ENCODE measurements at regions not wholly inside any gene's neighbourhood (a gene's known extent, or its start where the extent isn't known, plus 50 kb on each side); places are given as distances from the start of the nearest gene placed in this dataset.

GRCh38 chr3:104586344-104586743 lies 780.4 kb upstream of the ALCAM start:
- TF ChIP-seq MAZ (IDR thresholded peaks at IDR 0.05; ENCODE audit: borderline replicate concordance, low read depth, low read length) (no peak), RFX5 (IDR thresholded peaks at IDR 0.05) (no peak), EHF (CRISPR knock-in tag; IDR thresholded peaks at IDR 0.05) (no peak), POLR2A (IDR thresholded peaks at IDR 0.05; ENCODE audit: low read length) (no peak)
- POLR2A ChIA-PET = no interaction called here
- DNase-seq (ENCODE audit: low read depth in 1 of 2, low spot score in 1 of 2) (no peak), FAIRE-seq (no peak), ATAC-seq (no peak)
- CTCF ChIA-PET = no interaction called here
- Histone ChIP-seq H3K27ac (no peak overlapping the region), H3K4me1 (no peaks in the 10 kb centered on the region), H3K4me3 (no peak overlapping the region), H3K4me2 (no peak overlapping the region), H3K9me3 (no peaks in the 10 kb centered on the region)

- CTCF ChIA-PET = interaction anchor here (1.3 kb wide), 1 partner anchor 9 kb away, joined by 3 read pairs; no protein-coding TSS in a partner anchor
- ATAC-seq (no peak), DNase-seq (ENCODE audit: low read depth in 1 of 2, low spot score in 1 of 2) (no peak), FAIRE-seq (no peak)
- no peak for TF ChIP-seq RFX5 (IDR thresholded peaks at IDR 0.05)
- TF ChIP-seq NPAS2 (CRISPR knock-in tag; IDR thresholded peaks at IDR 0.05; ENCODE audit: borderline replicate concordance) = no peak
- TF ChIP-seq JUN (IDR thresholded peaks at IDR 0.05) = no peak
- no peak for TF ChIP-seq SMC3 (IDR thresholded peaks at IDR 0.05)
- TF ChIP-seq BHLHE40 (IDR thresholded peaks at IDR 0.05; ENCODE audit: low read depth, low read length) = no peak
- no peak for TF ChIP-seq CHD4 (IDR thresholded peaks at IDR 0.05; ENCODE audit: borderline replicate concordance)
- TF ChIP-seq KDM1A (IDR thresholded peaks at IDR 0.05; ENCODE audit: low read depth) = no peak
- no peak for TF ChIP-seq EHMT2 (IDR thresholded peaks at IDR 0.05; ENCODE audit: low read depth)
- no peak for TF ChIP-seq ATOH8 (CRISPR knock-in tag; IDR thresholded peaks at IDR 0.05; ENCODE audit: low read depth)
- TF ChIP-seq BCL3 (IDR thresholded peaks at IDR 0.05) = no peak
- TF ChIP-seq E2F6 (IDR thresholded peaks at IDR 0.05; ENCODE audit: borderline replicate concordance, low read depth) = no peak
- TF ChIP-seq ESRRA (IDR thresholded peaks at IDR 0.05; ENCODE audit: borderline replicate concordance, low read length) = no peak
- TF ChIP-seq GATA3 (IDR thresholded peaks at IDR 0.05; ENCODE audit: borderline replicate concordance) = no peak
- TF ChIP-seq EP300 (IDR thresholded peaks at IDR 0.05) = no peak
- no peak for TF ChIP-seq TFCP2L1 (CRISPR knock-in tag; IDR thresholded peaks at IDR 0.05)
- TF ChIP-seq HDAC2 (IDR thresholded peaks at IDR 0.05) = no peak
- H3K4me1 ChIP-seq = no peaks in the 10 kb centered on the region
- H3K4me2 ChIP-seq = no peak overlapping the region
- H3K27ac ChIP-seq = no peak overlapping the region
- POLR2A ChIA-PET = no interaction called here
- no peaks in the 10 kb centered on the region for H3K9me3 ChIP-seq
- H3K4me3 ChIP-seq = no peak overlapping the region
- WGBS (ENCODE audit: missing lambda C conversion rate) = 37% methylated on average over 3 of the region's 3 CpGs
Observed at GRCh38 chr3:104588442-104588841, 778.3 kb upstream of the ALCAM start.

GRCh38 chr3:104591776-104592175 lies 774.9 kb upstream of the ALCAM start:
- Histone ChIP-seq H3K4me1 (no peaks in the 10 kb centered on the region), H3K27ac (no peak overlapping the region), H3K9me3 (no peaks in the 10 kb centered on the region), H3K4me3 (no peak overlapping the region), H3K4me2 (no peak overlapping the region)
- 64% methylated on average over 3 of the region's 3 CpGs for WGBS (ENCODE audit: missing lambda C conversion rate)
- POLR2A ChIA-PET = no interaction called here
- CTCF ChIA-PET = no interaction called here
- TF ChIP-seq EHF (CRISPR knock-in tag; IDR thresholded peaks at IDR 0.05) (no peak), CTCF (IDR thresholded peaks at IDR 0.05) (no peak), EP300 (IDR thresholded peaks at IDR 0.05) (no peak)
- ATAC-seq (no peak), DNase-seq (ENCODE audit: low read depth in 1 of 2, low spot score in 1 of 2) (no peak), FAIRE-seq (no peak)

Measured in A549 (cell line).